A673 (cell line): ENCODE measurements at regions not wholly inside any gene's neighbourhood (a gene's known extent, or its start where the extent isn't known, plus 50 kb on each side); places are given as distances from the start of the nearest gene placed in this dataset.

ENCODE experiments used
- BruUV-seq: library from RNA; stranded (reverse); fragments of 400-500 nt; replicated peaks from 2 replicates; lab custom pipeline; 2021; lab: Mats Ljungman, UMichigan
- CTCF ChIA-PET: fragments of 300-600 bp; sonication (Branson Sonifier 250); formaldehyde crosslinking; loops from one replicate; lab custom pipeline; 2022; ENCODE audit warnings: antibody characterized with exemption; lab: Charles Lee
- POLR2A ChIA-PET: fragments of 300-600 bp; sonication (Branson Sonifier 250); formaldehyde crosslinking; loops from one replicate; lab custom pipeline; 2022; ENCODE audit warnings: antibody characterized with exemption; ENCODE audit not compliant: low non-redundant PET; lab: Charles Lee
- DNase-seq: peaks from one replicate; pipeline ENCODE4 v3.0.0-alpha.2; 2015; ENCODE audit warnings: low spot score
- H3K27ac ChIP-seq: fragments of 200-600 bp; sonication (generic); 2 replicates; pipeline ENCODE4 v1.5.1; 2016; ENCODE audit warnings: mixed run types, low read depth, mild to moderate bottlenecking, mixed read lengths, antibody characterized with exemption, low read length; ENCODE audit not compliant: poor library complexity, severe bottlenecking
- H3K27me3 ChIP-seq: fragments of 200-600 bp; sonication (generic); replicated peaks from 2 replicates; pipeline ENCODE4 v1.6.1; 2017; ENCODE audit warnings: mixed run types, low read depth, mild to moderate bottlenecking, mixed read lengths, antibody characterized with exemption, low read length; ENCODE audit not compliant: insufficient read depth, poor library complexity
- H3K36me3 ChIP-seq: fragments of 200-600 bp; sonication (generic); 2 replicates; pipeline ENCODE4 v1.6.1; 2016; ENCODE audit warnings: mixed run types, mild to moderate bottlenecking, mixed read lengths, antibody characterized with exemption, low read length; ENCODE audit not compliant: insufficient read depth, poor library complexity, severe bottlenecking
- H3K4me1 ChIP-seq: fragments of 200-600 bp; sonication (generic); 2 replicates; pipeline ENCODE4 v1.6.1; 2017; ENCODE audit warnings: mixed run types, mild to moderate bottlenecking, mixed read lengths, antibody characterized with exemption, low read length; ENCODE audit not compliant: insufficient read depth, poor library complexity, severe bottlenecking
- H3K4me3 ChIP-seq: fragments of 200-600 bp; sonication (generic); 2 replicates; pipeline ENCODE4 v1.5.1; 2016; ENCODE audit warnings: low read depth, mixed run types, mild to moderate bottlenecking, mixed read lengths, low read length; ENCODE audit not compliant: poor library complexity, severe bottlenecking
- H3K9me3 ChIP-seq: fragments of 200-600 bp; sonication (generic); 2 replicates; pipeline ENCODE4 v1.6.1; 2016; ENCODE audit warnings: mixed run types, low read depth, mild to moderate bottlenecking, mixed read lengths, antibody characterized with exemption, low read length; ENCODE audit not compliant: poor library complexity, severe bottlenecking
- EZH2 ChIP-seq: fragments of 200-600 bp; sonication (generic); IDR thresholded peaks from 2 replicates; pipeline ENCODE4 v1.6.1; 2017; ENCODE audit warnings: borderline replicate concordance, low read depth, mild to moderate bottlenecking, mixed read lengths, antibody characterized with exemption, low read length; ENCODE audit not compliant: poor library complexity, severe bottlenecking
- intact Hi-C: fragments of 100-400 bp; cut with micrococcal nuclease; formaldehyde crosslinking; loops from one replicate; pipeline ENCODE4 v1.10.0; 2022; ENCODE audit not compliant: unreplicated experiment
- TF ChIP-seq, protein P1 (sequence below): fragments of 300-800, 200-600 bp; sonication (generic); conservative IDR thresholded peaks from 2 replicates; pipeline ENCODE4 v1.5.1; 2017; ENCODE audit warnings: low read depth, mild to moderate bottlenecking, antibody characterized with exemption, low read length, moderate library complexity, mixed read lengths

GRCh38 chr13:22937241-22937640 lies 243.5 kb upstream of the SGCG start:
- Histone ChIP-seq H3K27ac (no peak overlapping the region), H3K36me3 (no peaks in the 10 kb centered on the region), H3K27me3 (no peaks in the 10 kb centered on the region), H3K4me3 (no peak overlapping the region), H3K4me1 (no peaks in the 10 kb centered on the region), H3K9me3 (no peaks in the 10 kb centered on the region)
- TF ChIP-seq, protein P1, sequence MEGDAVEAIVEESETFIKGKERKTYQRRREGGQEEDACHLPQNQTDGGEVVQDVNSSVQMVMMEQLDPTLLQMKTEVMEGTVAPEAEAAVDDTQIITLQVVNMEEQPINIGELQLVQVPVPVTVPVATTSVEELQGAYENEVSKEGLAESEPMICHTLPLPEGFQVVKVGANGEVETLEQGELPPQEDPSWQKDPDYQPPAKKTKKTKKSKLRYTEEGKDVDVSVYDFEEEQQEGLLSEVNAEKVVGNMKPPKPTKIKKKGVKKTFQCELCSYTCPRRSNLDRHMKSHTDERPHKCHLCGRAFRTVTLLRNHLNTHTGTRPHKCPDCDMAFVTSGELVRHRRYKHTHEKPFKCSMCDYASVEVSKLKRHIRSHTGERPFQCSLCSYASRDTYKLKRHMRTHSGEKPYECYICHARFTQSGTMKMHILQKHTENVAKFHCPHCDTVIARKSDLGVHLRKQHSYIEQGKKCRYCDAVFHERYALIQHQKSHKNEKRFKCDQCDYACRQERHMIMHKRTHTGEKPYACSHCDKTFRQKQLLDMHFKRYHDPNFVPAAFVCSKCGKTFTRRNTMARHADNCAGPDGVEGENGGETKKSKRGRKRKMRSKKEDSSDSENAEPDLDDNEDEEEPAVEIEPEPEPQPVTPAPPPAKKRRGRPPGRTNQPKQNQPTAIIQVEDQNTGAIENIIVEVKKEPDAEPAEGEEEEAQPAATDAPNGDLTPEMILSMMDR: no peak
- no peak for TF ChIP-seq EZH2
- BruUV-seq: no TSS peak
- no peak for DNase-seq
- intact Hi-C loops: no loop called here
- ChIA-PET POLR2A (no interaction called here), CTCF (no interaction called here)

DNA sequence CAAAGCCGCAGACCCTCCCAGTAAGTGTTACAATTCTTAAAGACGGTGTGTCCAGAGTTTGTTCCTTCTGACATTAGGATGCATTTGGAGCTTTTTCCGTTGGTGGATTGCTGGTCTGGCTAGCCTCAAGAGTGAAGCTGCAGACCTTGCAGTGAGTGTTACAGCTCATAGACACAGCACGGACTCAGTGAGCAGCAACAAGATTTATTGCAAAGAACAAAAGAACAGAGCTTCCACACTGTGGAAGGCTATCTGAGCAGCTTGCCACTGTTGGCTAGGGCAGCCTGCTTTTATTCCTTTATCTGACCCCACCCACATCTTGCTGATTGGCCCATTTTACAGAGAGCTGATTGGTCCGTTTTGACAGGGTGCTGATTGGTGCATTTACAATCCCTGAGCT lies 242.8 kb upstream of the SGCG start:
- no peaks in the 10 kb centered on the region for H3K4me1 ChIP-seq
- BruUV-seq: no TSS peak

DNA sequence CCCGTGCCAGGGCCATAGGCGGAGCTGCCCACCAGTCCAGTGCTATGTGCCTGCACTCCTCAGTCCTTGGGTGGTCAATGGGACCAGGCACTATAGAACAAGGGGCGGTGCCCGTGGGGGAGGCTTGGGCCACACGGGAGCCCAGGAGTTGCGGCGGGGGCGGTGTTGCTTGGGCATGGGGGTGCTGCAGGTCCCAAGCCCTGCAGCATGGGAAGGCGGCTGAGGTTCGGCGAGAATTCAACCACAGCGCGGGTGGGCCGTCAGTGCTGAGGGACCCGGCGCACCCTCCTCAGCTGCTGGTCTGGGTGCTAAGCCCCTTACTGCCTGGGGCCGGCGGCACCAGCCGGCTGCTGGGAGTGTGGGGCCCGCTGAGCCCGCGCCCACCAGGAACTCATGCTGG lies 242.2 kb upstream of the SGCG start:
- no peaks in the 10 kb centered on the region for H3K27me3 ChIP-seq
- no peaks in the 10 kb centered on the region for H3K9me3 ChIP-seq
- no peak overlapping the region for H3K4me3 ChIP-seq
- no peaks in the 10 kb centered on the region for H3K36me3 ChIP-seq
- BruUV-seq: no TSS peak
- TF ChIP-seq EZH2: no peak
- TF ChIP-seq, protein P1: no peak
- H3K4me1 ChIP-seq: no peaks in the 10 kb centered on the region
- intact Hi-C loops: no loop called here
- no peak overlapping the region for H3K27ac ChIP-seq
- no peak for DNase-seq
- ChIA-PET POLR2A (no interaction called here), CTCF (no interaction called here)

More for the DNA sequence above, 242.8 kb upstream of the SGCG start:
- no peaks in the 10 kb centered on the region for H3K27me3 ChIP-seq
- TF ChIP-seq, protein P1: no peak
- no peak for TF ChIP-seq EZH2
- H3K9me3 ChIP-seq: no peaks in the 10 kb centered on the region
- H3K36me3 ChIP-seq: no peaks in the 10 kb centered on the region
- H3K4me3 ChIP-seq: no peak overlapping the region
- intact Hi-C loops: no loop called here
- CTCF ChIA-PET: no interaction called here
- POLR2A ChIA-PET: interaction anchor here (0.6 kb wide), 1 partner anchor 125 kb away, joined by 3 read pairs; no protein-coding TSS in a partner anchor
- no peak for DNase-seq
- H3K27ac ChIP-seq: no peak overlapping the region
